Keratinocyte (primary cell): ENCODE measurements at regions not wholly inside any gene's neighbourhood (a gene's known extent, or its start where the extent isn't known, plus 50 kb on each side); places are given as distances from the start of the nearest gene placed in this dataset.

Experiments
- DNase-seq: peaks from one replicate; pipeline ENCODE4 v3.0.0-alpha.2; 2011; ENCODE audit warnings: low read depth, missing footprints, low spot score
- FAIRE-seq: peaks from 2 replicates; lab custom pipeline; 2011; peaks lifted over from hg19 to GRCh38; lab: Jason Lieb, UNC
- H2AFZ ChIP-seq: 2 replicates; pipeline ENCODE4 v1.6.0; 2012; ENCODE audit warnings: low read length, control low read depth, inconsistent platforms; ENCODE audit not compliant: control insufficient read depth
- H3K27ac ChIP-seq: 2 replicates; pipeline ENCODE4 v1.5.1; 2011; ENCODE audit warnings: low read length; ENCODE audit not compliant: control insufficient read depth, insufficient read depth
- H3K27me3 ChIP-seq: 3 replicates; pipeline ENCODE4 v1.6.0; 2011; ENCODE audit warnings: low read length; ENCODE audit not compliant: control insufficient read depth, insufficient read depth; ENCODE audit errors: extremely low read depth
- H3K36me3 ChIP-seq, 2 experiments: 2 replicates in 1 of 2; 3 replicates in 1 of 2; pipeline ENCODE4 v1.5.1; 2011; ENCODE audit warnings: low read length in 2 of 2, mild to moderate bottlenecking in 1 of 2; ENCODE audit not compliant: control insufficient read depth in 2 of 2, insufficient read depth in 2 of 2; ENCODE audit errors: extremely low read depth in 1 of 2
- H3K4me1 ChIP-seq: 3 replicates; pipeline ENCODE4 v1.5.1; 2011; ENCODE audit warnings: low read length; ENCODE audit not compliant: control insufficient read depth, insufficient read depth; ENCODE audit errors: extremely low read depth
- H3K4me2 ChIP-seq: 3 replicates; pipeline ENCODE4 v1.6.0; 2011; ENCODE audit warnings: low read depth, low read length; ENCODE audit not compliant: control insufficient read depth, insufficient read depth; ENCODE audit errors: extremely low read depth
- H3K4me3 ChIP-seq, 3 experiments: fragments of 200-600 bp in 1 of 3; sonication (generic) in 1 of 3; 2 replicates in 2 of 3; 3 replicates in 1 of 3; pipeline ENCODE4 v1.5.1; 2011 to 2016; ENCODE audit warnings: low read length in 3 of 3, mild to moderate bottlenecking in 3 of 3, control low read depth in 2 of 3, inconsistent platforms in 1 of 3, low read depth in 1 of 3, mixed read lengths in 1 of 3, mixed run types in 1 of 3, moderate library complexity in 1 of 3; ENCODE audit not compliant: control insufficient read depth in 2 of 3, insufficient read depth in 2 of 3; ENCODE audit errors: extremely low read depth in 1 of 3
- H3K79me2 ChIP-seq: 2 replicates; pipeline ENCODE4 v1.6.0; 2012; ENCODE audit warnings: low read length; ENCODE audit not compliant: control insufficient read depth, insufficient read depth
- H3K9ac ChIP-seq: 3 replicates; pipeline ENCODE4 v1.6.0; 2011; ENCODE audit warnings: low read length; ENCODE audit not compliant: control insufficient read depth, insufficient read depth; ENCODE audit errors: extremely low read depth
- H3K9me1 ChIP-seq: 3 replicates; pipeline ENCODE4 v1.6.0; 2011; ENCODE audit warnings: low read length; ENCODE audit not compliant: control insufficient read depth, insufficient read depth; ENCODE audit errors: extremely low read depth
- H3K9me3 ChIP-seq: 2 replicates; pipeline ENCODE4 v1.5.1; 2012; ENCODE audit warnings: low read depth, low read length; ENCODE audit not compliant: control insufficient read depth
- H4K20me1 ChIP-seq: 3 replicates; pipeline ENCODE4 v1.6.0; 2011; ENCODE audit warnings: low read length; ENCODE audit not compliant: control insufficient read depth, insufficient read depth; ENCODE audit errors: extremely low read depth
- CTCF ChIP-seq, 3 experiments: IDR thresholded peaks in 1 of 3; conservative IDR thresholded peaks in 1 of 3; optimal IDR thresholded peaks in 1 of 3; 2 replicates in 2 of 3; 3 replicates in 1 of 3; pipeline versions ENCODE3 to v1.5.1; 2011; ENCODE audit warnings: low read length in 3 of 3, mild to moderate bottlenecking in 3 of 3, moderate library complexity in 2 of 3, control low read depth in 1 of 3, inconsistent platforms in 1 of 3; ENCODE audit not compliant: insufficient read depth in 2 of 3; ENCODE audit errors: extremely low read depth in 1 of 3
- EZH2 ChIP-seq: IDR thresholded peaks from one replicate; pipeline ENCODE4 v1.6.1; 2012; ENCODE audit warnings: inconsistent platforms, mild to moderate bottlenecking, low read length, moderate library complexity
- dilution Hi-C: fragments of 300-500 bp; cut with MboI; formaldehyde crosslinking; loops from one replicate; pipeline ENCODE4 v1.7.0; 2020; ENCODE audit warnings: low sequenced_read_pairs; ENCODE audit not compliant: extremely low pct_ligation_motif_present

- H3K4me2 ChIP-seq = no peak overlapping the region
- no peak for FAIRE-seq
These were observed 113.5 kb upstream of the BEND4 start for GRCh38 chr4:42265782-42266602.

GRCh38 chr4:42267724-42268123 is 115.3 kb upstream of the BEND4 start:
- Histone ChIP-seq H3K9me3 (no peaks in the 10 kb centered on the region), H3K27ac (no peak overlapping the region), H3K9ac (no peak overlapping the region), H3K4me1 (no peaks in the 10 kb centered on the region), H3K4me3 (no peak overlapping the region), H3K9me1 (no peaks in the 10 kb centered on the region), H3K36me3 (no peaks in the 10 kb centered on the region), H4K20me1 (no peaks in the 10 kb centered on the region), H2AFZ (no peak overlapping the region), H3K4me2 (no peak overlapping the region), H3K79me2 (no peaks in the 10 kb centered on the region), H3K27me3 (no peaks in the 10 kb centered on the region)
- no peak for FAIRE-seq
- dilution Hi-C loops = no loop called here
- TF ChIP-seq CTCF (optimal IDR thresholded peaks at IDR 0.05 in 1 of 3, IDR thresholded peaks at IDR 0.05 in 1 of 3, conservative IDR thresholded peaks at IDR 0.05 in 1 of 3; ENCODE audit: extremely low read depth in 1 of 3, insufficient read depth in 2 of 3, low read length in 3 of 3) (no peak), EZH2 (no peak)
- no peak for DNase-seq

More at GRCh38 chr4:42265782-42266602, 113.5 kb upstream of the BEND4 start:
- Histone ChIP-seq H3K36me3 (no peaks in the 10 kb centered on the region), H3K9ac (no peak overlapping the region), H4K20me1 (no peaks in the 10 kb centered on the region), H2AFZ (no peak overlapping the region), H3K27ac (no peak overlapping the region), H3K9me1 (no peaks in the 10 kb centered on the region), H3K27me3 (no peaks in the 10 kb centered on the region), H3K9me3 (no peaks in the 10 kb centered on the region), H3K4me3 (no peak overlapping the region), H3K79me2 (no peaks in the 10 kb centered on the region), H3K4me1 (no peaks in the 10 kb centered on the region)
- dilution Hi-C loops = no loop called here
- no peak for DNase-seq
- TF ChIP-seq CTCF (optimal IDR thresholded peaks at IDR 0.05 in 1 of 3, IDR thresholded peaks at IDR 0.05 in 1 of 3, conservative IDR thresholded peaks at IDR 0.05 in 1 of 3; ENCODE audit: extremely low read depth in 1 of 3, insufficient read depth in 2 of 3, low read length in 3 of 3) (no peak), EZH2 (no peak)
